H1 (cell line): ENCODE measurements at regions not wholly inside any gene's neighbourhood (a gene's known extent, or its start where the extent isn't known, plus 50 kb on each side); places are given as distances from the start of the nearest gene placed in this dataset.

ENCODE experiments used
- ATF3 ChIP-seq: IDR thresholded peaks from 2 replicates; pipeline ENCODE4 v1.6.1; 2011; ENCODE audit warnings: low read depth, mild to moderate bottlenecking, low read length; ENCODE audit not compliant: insufficient read depth
- CEBPB ChIP-seq: IDR thresholded peaks from 2 replicates; pipeline ENCODE4 v1.6.1; 2012; ENCODE audit warnings: low read depth, low read length
- CHD7 ChIP-seq: fragments of 300-600 bp; sonication (generic); IDR thresholded peaks from 2 replicates; pipeline ENCODE4 v1.7.1; 2012; ENCODE audit warnings: low read length, moderate library complexity, mild to moderate bottlenecking, inconsistent platforms; ENCODE audit not compliant: insufficient replicate concordance
- CTBP2 ChIP-seq: IDR thresholded peaks from 2 replicates; pipeline ENCODE4 v1.7.0; 2011; ENCODE audit warnings: borderline replicate concordance, mild to moderate bottlenecking, moderate library complexity, mixed read lengths, low read length; ENCODE audit not compliant: insufficient read depth, insufficient read length
- GTF2F1 ChIP-seq: IDR thresholded peaks from 2 replicates; pipeline ENCODE4 v1.6.1; 2012; ENCODE audit warnings: low read depth, low read length, improper control_type of control experiment, borderline replicate concordance
- MAX ChIP-seq: IDR thresholded peaks from 2 replicates; pipeline ENCODE4 v1.6.1; 2012; ENCODE audit warnings: inconsistent platforms
- POLR2A ChIP-seq, 2 experiments: IDR thresholded peaks; 1 replicate in 1 of 2; 2 replicates in 1 of 2; pipeline ENCODE4 v1.6.1; 2011; ENCODE audit warnings: low read depth in 2 of 2, low read length in 2 of 2, mild to moderate bottlenecking in 2 of 2; ENCODE audit errors: control extremely low read depth in 1 of 2
- POLR2AphosphoS5 ChIP-seq: IDR thresholded peaks from 2 replicates; pipeline ENCODE4 v1.6.1; 2011; ENCODE audit warnings: low read depth, low read length
- POU5F1 ChIP-seq: IDR thresholded peaks from 2 replicates; pipeline ENCODE4 v1.6.1; 2011; ENCODE audit warnings: low read depth, mild to moderate bottlenecking, low read length, moderate library complexity
- SIN3A ChIP-seq, 2 experiments: IDR thresholded peaks in 1 of 2; conservative IDR thresholded peaks in 1 of 2; 2 replicates each; pipeline ENCODE4 v1.6.1; 2011 to 2012; ENCODE audit warnings: low read length in 2 of 2, improper control_type of control experiment in 1 of 2, low read depth in 1 of 2, mild to moderate bottlenecking in 1 of 2
- SUZ12 ChIP-seq: fragments of 200-600 bp; sonication (generic); IDR thresholded peaks from 2 replicates; pipeline ENCODE4 v1.6.1; 2012; ENCODE audit warnings: mild to moderate bottlenecking, inconsistent platforms, low read length, moderate library complexity, mixed read lengths
- TAF7 ChIP-seq: optimal IDR thresholded peaks from 2 replicates; pipeline ENCODE3; 2011; ENCODE audit warnings: low read depth, mild to moderate bottlenecking, inconsistent platforms, low read length, moderate library complexity, borderline replicate concordance

GRCh38 chr2:181806039-181806392 is 85.5 kb upstream of the ITPRID2 start (continued):
- no peak for TF ChIP-seq CHD7
- TF ChIP-seq POU5F1 = no peak
- TF ChIP-seq SUZ12 = no peak
- no peak for TF ChIP-seq POLR2A (IDR thresholded peaks at IDR 0.05; ENCODE audit: control extremely low read depth in 1 of 2, low read depth in 2 of 2, low read length in 2 of 2)
- no peak for TF ChIP-seq TAF7
- no peak for TF ChIP-seq SIN3A (conservative IDR thresholded peaks at IDR 0.05 in 1 of 2, IDR thresholded peaks at IDR 0.05 in 1 of 2; ENCODE audit: low read depth in 1 of 2, low read length in 2 of 2)
- TF ChIP-seq GTF2F1 = no peak
- no peak for TF ChIP-seq POLR2AphosphoS5
- TF ChIP-seq CTBP2 = no peak
- TF ChIP-seq ATF3 = no peak
- TF ChIP-seq MAX = no peak
- no peak for TF ChIP-seq CEBPB
- TF ChIP-seq, all 59 proteins: peak for 0
